HepG2 (cell line): ENCODE measurements at regions not wholly inside any gene's neighbourhood (a gene's known extent, or its start where the extent isn't known, plus 50 kb on each side); places are given as distances from the start of the nearest gene placed in this dataset.

Experiments
- ATAC-seq: fragments of 200-7000 bp; cut with Tn5 transposase; 3 replicates; pipeline ENCODE4 v1.9.1; 2020; ENCODE audit warnings: mild to moderate bottlenecking, moderate library complexity
- BruUV-seq: library from RNA; stranded (reverse); fragments of 400-500 nt; replicated peaks from 2 replicates; lab custom pipeline; 2021; lab: Mats Ljungman, UMichigan
- CTCF ChIA-PET: fragments of 300-600 bp; formaldehyde crosslinking; extraction: SDS; loops from one replicate; lab custom pipeline; 2021; ENCODE audit warnings: low total read pairs, inconsistent platforms, low intra/inter-chr PET ratio; lab: Yijun Ruan, JAX
- POLR2A ChIA-PET: fragments of 350-600 bp; sonication (Branson Sonifier 250); formaldehyde crosslinking; loops from one replicate; lab custom pipeline; 2020; ENCODE audit warnings: antibody characterized with exemption, inconsistent platforms; lab: Yijun Ruan, JAX
- DNase-seq: peaks from one replicate; pipeline ENCODE4 v3.0.0-alpha.2; 2015; ENCODE audit warnings: low spot score
- FAIRE-seq: peaks from 3 replicates; lab custom pipeline; 2011; peaks lifted over from hg19 to GRCh38; lab: Jason Lieb, UNC
- H2AFZ ChIP-seq: one replicate; pipeline ENCODE4 v1.6.1; 2011; ENCODE audit warnings: low read length, inconsistent platforms
- H3K27ac ChIP-seq: fragments of 300-600 bp; 3 replicates; pipeline ENCODE4 v1.8.0; 2011; ENCODE audit warnings: mixed run types, mild to moderate bottlenecking, mixed read lengths, low read length, inconsistent platforms; ENCODE audit not compliant: insufficient read depth; ENCODE audit errors: extremely low read length
- H3K27me3 ChIP-seq, 2 experiments: fragments of 200-600 bp in 1 of 2; 2 replicates in 1 of 2; 3 replicates in 1 of 2; pipeline versions ENCODE4 v1.6.0 to v1.8.0; 2011; ENCODE audit warnings: low read length in 2 of 2, mild to moderate bottlenecking in 2 of 2, moderate library complexity in 2 of 2, inconsistent platforms in 1 of 2; ENCODE audit not compliant: insufficient read depth in 2 of 2, control insufficient read depth in 1 of 2
- H3K36me3 ChIP-seq, 2 experiments: fragments of 200-600 bp in 1 of 2; replicated peaks in 1 of 2; 2 replicates in 1 of 2; 3 replicates in 1 of 2; pipeline versions ENCODE4 v1.5.1 to v1.8.0; 2011; ENCODE audit warnings: low read length in 2 of 2, inconsistent platforms in 1 of 2; ENCODE audit not compliant: insufficient read depth in 2 of 2, control insufficient read depth in 1 of 2
- H3K4me1 ChIP-seq: 2 replicates; pipeline ENCODE4 v1.5.1; 2012; ENCODE audit warnings: low read length, inconsistent platforms; ENCODE audit not compliant: insufficient read depth
- H3K4me2 ChIP-seq: 2 replicates; pipeline ENCODE4 v1.6.0; 2011; ENCODE audit warnings: low read depth, low read length, inconsistent platforms
- H3K4me3 ChIP-seq, 3 experiments: fragments of 200-600 bp in 1 of 3; sonication (generic), shearing (Covaris generic) in 1 of 3; replicated peaks in 1 of 3; 2 replicates each; pipeline ENCODE4 v1.5.1; 2011 to 2016; ENCODE audit warnings: low read length in 3 of 3, inconsistent platforms in 2 of 3, low read depth in 2 of 3, mild to moderate bottlenecking in 2 of 3, control low read depth in 1 of 3, mixed read lengths in 1 of 3; ENCODE audit not compliant: insufficient read depth in 1 of 3
- H3K79me2 ChIP-seq: one replicate; pipeline ENCODE4 v1.6.1; 2011; ENCODE audit warnings: low read length, inconsistent platforms; ENCODE audit not compliant: insufficient read depth
- H3K9ac ChIP-seq: 2 replicates; pipeline ENCODE4 v1.6.0; 2011; ENCODE audit warnings: mild to moderate bottlenecking, low read depth, low read length, inconsistent platforms; ENCODE audit not compliant: insufficient read depth
- H3K9me3 ChIP-seq: 2 replicates; pipeline ENCODE4 v1.5.1; 2012; ENCODE audit warnings: mild to moderate bottlenecking, low read length
- H4K20me1 ChIP-seq: 2 replicates; pipeline ENCODE4 v1.6.0; 2011; ENCODE audit warnings: inconsistent platforms, mild to moderate bottlenecking, low read length, moderate library complexity; ENCODE audit not compliant: insufficient read depth
- ATF4 ChIP-seq, 2 experiments: fragments of 450-650 bp in 1 of 2; sonication (generic) in 1 of 2; formaldehyde crosslinking; IDR thresholded peaks; 2 replicates each; pipeline versions ENCODE4 v1.5.0 to v1.8.0; 2020 to 2022; ENCODE audit warnings: mild to moderate bottlenecking in 1 of 2, missing genetic modification reagents in 1 of 2
- CHD2 ChIP-seq: IDR thresholded peaks from 2 replicates; pipeline ENCODE4 v1.6.1; 2011; ENCODE audit warnings: low read depth, low read length, improper control_type of control experiment
- DBP ChIP-seq: sonication (generic); formaldehyde crosslinking; IDR thresholded peaks from 2 replicates; pipeline ENCODE4 v1.4.0; 2020; ENCODE audit warnings: missing genetic modification reagents; ENCODE audit errors: not compliant biosample characterization
- DMAP1 ChIP-seq: IDR thresholded peaks from 2 replicates; pipeline ENCODE4 v1.6.1; 2016
- HIVEP1 ChIP-seq: sonication (generic); formaldehyde crosslinking; IDR thresholded peaks from 2 replicates; pipeline ENCODE4 v1.4.0; 2020; ENCODE audit warnings: mild to moderate bottlenecking, missing genetic modification reagents
- NR2F2 ChIP-seq: IDR thresholded peaks from 2 replicates; pipeline ENCODE4 v1.6.1; 2012; ENCODE audit warnings: low read depth, inconsistent platforms, borderline replicate concordance
- PCBP1 ChIP-seq: fragments of 200-400 bp; formaldehyde crosslinking; IDR thresholded peaks from 2 replicates; pipeline ENCODE4 v1.6.1; 2017; ENCODE audit warnings: mild to moderate bottlenecking, low read depth, low read length, borderline replicate concordance
- PHB2 ChIP-seq: fragments of 450-650 bp; IDR thresholded peaks from 2 replicates; pipeline ENCODE4 v1.6.1; 2018; ENCODE audit not compliant: partially characterized antibody
- ZC3H4 ChIP-seq: sonication (generic); formaldehyde crosslinking; IDR thresholded peaks from 2 replicates; pipeline ENCODE4 v1.4.0; 2020; ENCODE audit warnings: missing genetic modification reagents, borderline replicate concordance
- ZFYVE20 ChIP-seq: sonication (generic); formaldehyde crosslinking; IDR thresholded peaks from 2 replicates; pipeline ENCODE4 v1.8.0; 2023; ENCODE audit warnings: low read depth, mild to moderate bottlenecking, moderate library complexity, missing genetic modification reagents, borderline replicate concordance
- ZNF10 ChIP-seq: sonication (generic); formaldehyde crosslinking; IDR thresholded peaks from 2 replicates; pipeline ENCODE4 v1.4.0; 2020; ENCODE audit warnings: mild to moderate bottlenecking, low read depth, missing genetic modification reagents, borderline replicate concordance
- ZNF367 ChIP-seq: sonication (generic); formaldehyde crosslinking; IDR thresholded peaks from 2 replicates; pipeline ENCODE4 v1.4.0; 2020; ENCODE audit warnings: missing genetic modification reagents, borderline replicate concordance
- ZNF556 ChIP-seq: sonication (generic); formaldehyde crosslinking; IDR thresholded peaks from 2 replicates; pipeline ENCODE4 v1.4.0; 2020; ENCODE audit warnings: mild to moderate bottlenecking, missing genetic modification reagents, borderline replicate concordance
- ZNF678 ChIP-seq: sonication (generic); formaldehyde crosslinking; IDR thresholded peaks from 2 replicates; pipeline ENCODE4 v1.4.0; 2020; ENCODE audit warnings: mild to moderate bottlenecking, missing genetic modification reagents
- ZNF792 ChIP-seq: IDR thresholded peaks from 2 replicates; pipeline ENCODE4 v1.6.1; 2016
- WGBS: methylation state at CpG from one replicate; pipeline ENCODE4 v1.1.6; 2017; ENCODE audit warnings: low lambda C conversion rate; 5-methylcytosine and 5-hydroxymethylcytosine counted together
- in situ Hi-C: cut with HindIII; loops from 2 replicates; pipeline ENCODE4 v1.10.0; 2017; ENCODE audit warnings: low pct_unique_long_range_greater_than_20kb; ENCODE audit not compliant: extremely low pct_ligation_motif_present
- intact Hi-C: fragments of 100-400 bp; cut with micrococcal nuclease; formaldehyde crosslinking; loops from one replicate; pipeline ENCODE4 v1.10.0; 2022; ENCODE audit not compliant: unreplicated experiment
- TF ChIP-seq, protein P1 (sequence below): sonication (generic); formaldehyde crosslinking; IDR thresholded peaks from 2 replicates; pipeline ENCODE4 v1.4.0; 2020; ENCODE audit warnings: missing genetic modification reagents
- TF ChIP-seq, protein P2 (sequence below): sonication (generic); formaldehyde crosslinking; IDR thresholded peaks from 2 replicates; pipeline ENCODE4 v1.5.0; 2020; ENCODE audit warnings: missing genetic modification reagents

GRCh38 chr3:170697908-170698307 is 112.0 kb upstream of the SLC7A14 start (continued):
- no peak for TF ChIP-seq DBP (CRISPR knock-in tag)
- no peak for TF ChIP-seq ZNF556 (CRISPR knock-in tag)

- no peak overlapping the region for H3K4me3 ChIP-seq
- H4K20me1 ChIP-seq = no peaks in the 10 kb centered on the region
- no peaks in the 10 kb centered on the region for H3K4me1 ChIP-seq
- H3K79me2 ChIP-seq = no peaks in the 10 kb centered on the region
- no peaks in the 10 kb centered on the region; a peak in 1 of 5 replicates for H3K27me3 ChIP-seq
- in situ Hi-C loops (loop anchor here (10.0 kb wide), 1 partner anchor 282 kb away; the partner anchor contains the start of gene CLDN11), intact Hi-C loops (no loop called here)
- no peaks in the 10 kb centered on the region for H3K36me3 ChIP-seq
- BruUV-seq = no TSS peak
- no peaks in the 10 kb centered on the region for H3K9me3 ChIP-seq
- ChIA-PET POLR2A (no interaction called here), CTCF (no interaction called here)
- no peak overlapping the region for H3K9ac ChIP-seq
- WGBS = 35% methylated on average over 2 of the region's 2 CpGs
- no peak for DNase-seq
- H3K27ac ChIP-seq = no peak overlapping the region
- no peak for ATAC-seq
- no peak overlapping the region for H3K4me2 ChIP-seq
- H2AFZ ChIP-seq = no peak overlapping the region
- FAIRE-seq = no peak
- TF ChIP-seq NR2F2 (no peak), ZNF678 (CRISPR knock-in tag) (no peak), ATF4 (CRISPR knock-in tag; IDR thresholded peaks at IDR 0.05) (no peak), ZNF10 (CRISPR knock-in tag) (no peak), HIVEP1 (no peak), ZNF367 (CRISPR knock-in tag) (no peak), PHB2 (no peak), ZC3H4 (no peak), ZNF792 (no peak), ZFYVE20 (CRISPR knock-in tag) (no peak), DMAP1 (CRISPR knock-in tag) (no peak), PCBP1 (no peak), CHD2 (no peak)
- TF ChIP-seq, protein P1, sequence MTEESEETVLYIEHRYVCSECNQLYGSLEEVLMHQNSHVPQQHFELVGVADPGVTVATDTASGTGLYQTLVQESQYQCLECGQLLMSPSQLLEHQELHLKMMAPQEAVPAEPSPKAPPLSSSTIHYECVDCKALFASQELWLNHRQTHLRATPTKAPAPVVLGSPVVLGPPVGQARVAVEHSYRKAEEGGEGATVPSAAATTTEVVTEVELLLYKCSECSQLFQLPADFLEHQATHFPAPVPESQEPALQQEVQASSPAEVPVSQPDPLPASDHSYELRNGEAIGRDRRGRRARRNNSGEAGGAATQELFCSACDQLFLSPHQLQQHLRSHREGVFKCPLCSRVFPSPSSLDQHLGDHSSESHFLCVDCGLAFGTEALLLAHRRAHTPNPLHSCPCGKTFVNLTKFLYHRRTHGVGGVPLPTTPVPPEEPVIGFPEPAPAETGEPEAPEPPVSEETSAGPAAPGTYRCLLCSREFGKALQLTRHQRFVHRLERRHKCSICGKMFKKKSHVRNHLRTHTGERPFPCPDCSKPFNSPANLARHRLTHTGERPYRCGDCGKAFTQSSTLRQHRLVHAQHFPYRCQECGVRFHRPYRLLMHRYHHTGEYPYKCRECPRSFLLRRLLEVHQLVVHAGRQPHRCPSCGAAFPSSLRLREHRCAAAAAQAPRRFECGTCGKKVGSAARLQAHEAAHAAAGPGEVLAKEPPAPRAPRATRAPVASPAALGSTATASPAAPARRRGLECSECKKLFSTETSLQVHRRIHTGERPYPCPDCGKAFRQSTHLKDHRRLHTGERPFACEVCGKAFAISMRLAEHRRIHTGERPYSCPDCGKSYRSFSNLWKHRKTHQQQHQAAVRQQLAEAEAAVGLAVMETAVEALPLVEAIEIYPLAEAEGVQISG (CRISPR knock-in tag) = no peak
- TF ChIP-seq, protein P2, sequence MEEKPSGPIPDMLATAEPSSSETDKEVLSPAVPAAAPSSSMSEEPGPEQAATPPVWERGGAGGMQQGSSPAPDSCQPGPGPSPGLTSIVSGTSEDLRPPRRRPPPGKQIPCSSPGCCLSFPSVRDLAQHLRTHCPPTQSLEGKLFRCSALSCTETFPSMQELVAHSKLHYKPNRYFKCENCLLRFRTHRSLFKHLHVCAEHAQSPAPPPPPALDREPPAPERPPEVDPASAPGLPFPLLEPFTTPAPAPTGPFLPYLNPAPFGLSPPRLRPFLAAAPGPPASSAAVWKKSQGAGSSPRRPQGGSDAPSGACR (CRISPR knock-in tag) = no peak
Observed at GRCh38 chr3:170697131-170697530, 111.3 kb upstream of the SLC7A14 start.
